NCI-H226 (cell line): ENCODE measurements at regions not wholly inside any gene's neighbourhood (a gene's known extent, or its start where the extent isn't known, plus 50 kb on each side); places are given as distances from the start of the nearest gene placed in this dataset.
"Not testable (repeated sequence)": the region's sequence is repeated elsewhere in the genome, so short reads cannot be mapped to it uniquely, and the experiment has no call there.

Experiments used
- DNase-seq: peaks from one replicate; pipeline ENCODE4 v3.0.0-alpha.2; 2015

DNA sequence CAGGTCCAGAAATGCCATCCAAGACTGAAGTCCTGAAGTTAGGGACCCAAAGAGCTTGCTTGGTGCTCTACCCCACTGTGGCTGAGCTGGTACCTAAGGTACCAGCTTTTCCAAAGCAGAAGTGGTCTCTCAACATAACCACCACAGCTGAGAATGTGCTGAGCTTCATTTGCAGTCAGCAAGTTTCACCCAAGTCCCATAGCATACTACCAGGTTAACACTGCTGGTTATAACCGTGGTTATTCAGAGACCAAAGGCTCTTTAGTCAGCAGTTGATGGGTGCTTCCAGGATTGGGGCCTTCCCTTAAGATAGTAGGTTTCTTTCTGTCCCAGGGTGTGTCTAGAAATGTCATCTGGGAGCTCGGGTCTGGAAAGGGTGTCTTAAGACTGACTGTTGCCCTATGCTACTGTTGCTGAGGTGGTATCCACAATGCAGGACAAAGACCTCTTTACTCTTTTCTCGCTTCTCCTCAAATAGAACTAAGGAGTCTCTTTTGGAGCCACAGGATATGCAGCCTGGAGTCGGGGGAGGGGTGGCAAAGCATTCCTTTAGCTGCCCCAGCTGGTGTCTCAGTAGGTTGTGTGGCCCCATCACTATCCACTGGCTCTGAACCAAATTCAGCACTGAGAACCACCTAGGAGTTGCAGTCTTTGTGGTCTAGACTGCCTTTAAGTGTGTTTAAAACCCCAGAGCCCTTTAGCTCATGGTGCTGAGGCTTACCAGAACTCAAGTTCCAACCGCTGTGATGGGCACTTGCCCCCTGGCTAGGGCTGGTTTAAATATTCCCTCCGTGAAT, 354.9 kb upstream of the SEMA3C start:
- DNase-seq, result no peak

- no peak for DNase-seq
Observed at GRCh38 chr7:81272176-81272575, 353.3 kb upstream of the SEMA3C start.

- no peak for DNase-seq
Observed at GRCh38 chr7:81268551-81268950, 349.7 kb upstream of the SEMA3C start.

- DNase-seq, result peak; percentile 73
Observed at GRCh38 chr7:81267508-81267907, 348.7 kb upstream of the SEMA3C start.

DNA sequence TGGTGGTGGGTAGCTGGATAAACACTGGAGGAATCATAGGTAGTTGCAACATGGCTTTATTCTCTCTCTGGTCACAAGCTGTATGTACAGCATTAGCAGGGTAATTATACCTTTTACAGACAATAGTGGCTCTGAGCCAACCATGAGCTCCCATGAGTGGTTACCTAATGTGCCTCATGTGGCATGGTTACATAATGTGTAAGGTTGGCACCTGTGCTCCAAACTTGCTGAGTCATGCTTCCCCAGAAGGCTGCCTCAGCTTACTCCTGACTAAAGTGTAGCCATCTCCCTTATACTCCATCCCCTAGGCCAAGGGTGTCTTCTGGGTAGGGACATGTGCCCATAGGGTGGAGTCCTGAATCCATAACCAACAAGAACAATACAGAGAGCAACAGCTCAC, 345.3 kb upstream of the SEMA3C start:
- peak; percentile 8 for DNase-seq

- no peak for DNase-seq
Observed at GRCh38 chr7:81260152-81260551, 341.3 kb upstream of the SEMA3C start.

- DNase-seq, result no peak
Observed at GRCh38 chr7:81256991-81257390, 338.1 kb upstream of the SEMA3C start.

DNA sequence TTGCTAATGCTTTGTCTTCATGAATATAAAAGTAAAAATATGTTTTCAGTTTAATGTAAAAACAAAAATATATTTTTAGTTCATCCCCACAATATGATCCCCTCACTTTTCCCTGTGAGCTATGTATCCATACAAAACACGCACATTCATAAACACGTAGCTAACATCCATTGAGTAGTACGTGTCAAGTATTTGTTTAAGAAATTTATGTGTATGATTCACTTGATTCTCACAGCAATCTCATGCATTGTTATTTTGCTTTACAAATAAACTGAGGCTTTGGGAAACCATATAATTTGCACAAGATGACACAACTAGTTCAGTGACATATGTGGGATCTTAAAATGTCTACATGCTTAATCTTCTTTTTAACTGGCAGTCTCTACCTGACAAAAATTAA, 329.6 kb upstream of the SEMA3C start:
- DNase-seq, result no peak

DNA sequence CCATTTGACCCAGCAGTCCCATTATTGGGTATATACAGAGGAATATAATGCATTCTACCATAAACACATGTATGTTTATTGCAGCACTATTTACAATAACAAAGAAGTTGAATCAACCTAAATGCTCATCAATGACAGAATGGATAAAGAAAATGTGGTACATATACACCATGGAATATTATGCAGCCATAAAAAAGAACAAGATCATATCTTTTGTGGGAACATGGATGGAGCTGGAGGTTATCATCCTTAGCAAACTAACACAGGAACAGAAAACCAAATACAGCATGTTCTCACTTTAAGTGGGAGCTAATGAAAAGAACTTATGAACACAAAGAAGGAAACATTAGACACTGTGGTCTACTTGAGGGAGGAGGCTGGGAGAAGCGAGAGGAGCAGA, 328.5 kb upstream of the SEMA3C start:
- DNase-seq, result not testable (repeated sequence)

GRCh38 chr7:81245353-81245752, 326.5 kb upstream of the SEMA3C start:
- no peak for DNase-seq

- peak; percentile 21 for DNase-seq
Observed at GRCh38 chr7:81244224-81244623, 325.4 kb upstream of the SEMA3C start.

DNA sequence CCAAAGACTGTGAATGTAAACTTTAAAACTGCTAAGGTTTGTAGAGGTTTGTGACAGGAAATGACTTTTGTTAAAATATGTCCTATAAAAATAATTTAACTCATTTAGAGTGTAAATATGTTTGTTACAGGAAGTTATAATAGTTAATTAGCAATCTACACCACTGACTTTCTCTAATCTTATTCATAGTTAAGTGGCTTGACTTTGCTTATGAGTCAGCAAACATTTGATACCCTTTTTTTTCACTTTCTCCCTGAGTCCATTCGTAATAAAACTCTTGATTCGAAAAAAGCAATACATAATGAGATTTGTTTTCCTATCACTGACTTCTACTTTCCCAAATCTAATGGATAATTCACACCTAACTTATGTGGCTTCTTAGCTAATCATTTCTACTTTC, 317.7 kb upstream of the SEMA3C start:
- DNase-seq, result no peak

DNA sequence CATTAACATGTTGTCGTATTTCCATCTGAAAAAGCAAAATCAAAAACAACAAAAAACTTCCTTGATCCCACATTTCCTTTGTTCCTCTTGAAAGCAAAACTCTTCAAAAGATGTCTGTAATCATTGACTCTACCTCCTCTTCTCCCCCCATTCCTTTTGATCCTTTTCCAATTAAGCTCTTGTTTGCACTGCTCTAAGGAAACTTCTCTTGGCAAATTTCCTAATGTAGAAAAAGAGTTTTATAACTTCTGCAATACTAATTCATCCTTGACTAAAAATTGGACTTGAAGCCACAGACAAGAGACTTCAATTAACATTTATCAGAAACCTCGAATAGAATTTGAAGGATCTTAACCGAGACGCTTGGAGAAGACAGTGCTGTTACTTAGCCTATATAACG, 317.1 kb upstream of the SEMA3C start:
- no peak for DNase-seq

DNA sequence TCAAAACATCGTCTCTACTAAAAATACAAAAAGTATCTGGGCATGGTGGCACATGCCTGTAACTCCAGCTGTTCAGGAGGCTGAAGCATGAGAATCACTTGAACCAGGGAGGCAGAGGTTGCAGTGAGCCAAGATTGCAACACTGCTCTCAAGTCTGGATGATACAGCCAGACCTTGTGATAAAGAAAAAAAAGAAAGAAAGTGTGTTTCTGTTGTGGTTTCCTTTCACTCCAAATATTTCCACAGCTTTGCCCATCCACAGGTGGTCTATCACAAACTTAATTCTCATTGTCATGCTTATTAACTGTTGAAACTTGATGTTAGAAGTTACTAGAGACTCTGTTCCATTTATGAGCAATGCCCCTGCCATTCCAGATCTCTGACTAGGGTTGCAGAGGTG, 316.0 kb upstream of the SEMA3C start:
- peak; percentile 26 for DNase-seq

DNA sequence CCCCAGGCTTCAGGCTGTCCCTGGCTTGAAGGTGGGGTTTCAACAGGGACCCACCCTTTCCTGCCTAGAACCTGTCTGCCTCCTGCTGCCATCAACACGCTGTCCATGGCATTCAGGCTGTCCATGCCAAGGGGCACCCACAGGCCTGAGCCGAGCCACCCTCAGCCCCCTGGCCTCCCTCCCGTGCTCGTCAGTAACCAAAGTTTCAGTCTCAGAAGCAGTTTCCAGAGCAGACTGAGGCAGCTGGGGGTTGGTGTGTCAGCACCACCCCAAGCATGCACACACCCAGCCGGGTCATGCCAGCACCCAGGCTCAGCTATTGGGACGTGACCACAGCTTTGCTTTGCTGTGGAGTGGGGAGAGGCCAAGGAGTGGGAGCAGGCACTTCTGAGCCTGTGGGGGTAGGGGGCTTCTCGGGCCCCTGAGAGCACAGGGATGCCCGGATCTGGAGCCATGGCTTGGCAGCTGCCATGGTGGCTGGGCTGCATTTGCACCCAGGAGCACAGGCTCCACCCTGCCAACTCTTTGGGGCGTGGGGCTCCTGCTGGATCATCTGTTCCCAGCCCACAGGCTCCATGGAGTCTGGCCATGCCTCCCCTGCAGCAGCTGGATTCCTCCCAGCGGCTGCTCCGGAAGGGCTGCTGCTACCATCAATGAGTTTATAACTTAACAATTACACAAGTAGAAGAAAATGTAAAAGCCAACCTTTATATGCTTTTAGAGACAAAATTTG, 314.5 kb upstream of the SEMA3C start:
- DNase-seq, result no peak

- DNase-seq, result no peak
Observed at GRCh38 chr7:81232084-81232799, 313.4 kb upstream of the SEMA3C start.

DNA sequence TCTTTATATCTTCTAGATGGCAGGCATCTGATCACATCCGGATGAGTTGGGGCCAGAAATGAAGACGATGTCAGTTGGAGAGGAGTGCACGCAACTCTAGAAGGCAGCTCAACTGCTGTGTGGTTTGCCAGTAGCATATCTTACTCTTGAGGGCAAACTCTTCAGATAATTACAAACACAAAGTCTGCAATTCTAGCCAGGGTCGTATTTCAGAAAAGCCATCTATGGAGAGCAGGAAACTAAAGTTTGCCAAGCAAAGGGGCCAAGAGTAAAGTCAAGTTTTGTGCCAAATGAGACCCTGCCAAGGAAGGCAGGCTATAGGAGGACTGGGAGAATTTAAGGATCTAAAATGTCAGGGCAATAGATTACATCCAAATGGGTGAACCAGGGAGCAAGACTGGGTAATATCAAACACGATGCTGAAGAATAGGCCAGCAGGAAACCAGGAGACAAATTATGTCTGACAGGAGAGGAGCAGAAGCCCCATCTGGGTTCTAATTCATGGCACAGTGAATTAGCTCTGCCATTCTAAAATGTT, 312.5 kb upstream of the SEMA3C start:
- DNase-seq, result no peak

DNA sequence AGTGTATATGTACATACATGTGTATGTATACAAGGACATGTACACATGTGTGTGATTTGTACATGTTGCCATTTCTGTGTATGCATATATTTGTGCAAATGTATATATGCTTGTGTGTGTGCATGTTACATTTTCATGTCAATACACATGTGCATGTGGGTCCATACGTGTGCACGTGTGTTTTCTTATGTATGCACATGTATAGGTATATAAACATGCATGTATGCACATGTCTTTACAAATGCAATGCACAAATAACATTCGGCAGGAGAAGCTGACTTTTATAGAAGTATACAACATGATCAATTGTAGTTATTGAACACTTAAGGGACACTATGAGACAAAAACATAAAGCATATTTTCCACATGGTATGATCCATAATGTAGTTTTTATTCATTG, 307.4 kb upstream of the SEMA3C start:
- DNase-seq, result no peak

DNA sequence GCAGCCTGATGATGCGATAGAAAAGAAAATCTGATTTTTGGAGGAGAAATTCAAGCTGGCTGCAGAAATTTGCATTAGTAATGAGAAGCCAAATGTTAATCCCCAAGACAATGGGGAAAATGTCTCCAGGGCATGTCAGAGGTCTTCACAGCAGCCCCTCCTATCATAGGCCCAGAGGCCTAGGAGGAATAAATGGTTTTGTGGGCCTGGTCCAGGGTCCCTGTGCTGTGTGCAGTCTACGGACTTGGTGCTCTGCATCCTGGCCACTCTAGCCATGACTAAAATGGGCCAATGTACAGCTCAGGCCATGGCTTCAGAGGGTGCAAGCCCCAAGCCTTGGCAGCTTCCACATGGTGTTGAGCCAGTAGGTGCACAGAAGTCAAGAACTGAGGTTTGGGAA, 303.8 kb upstream of the SEMA3C start:
- DNase-seq, result not testable (repeated sequence)

DNA sequence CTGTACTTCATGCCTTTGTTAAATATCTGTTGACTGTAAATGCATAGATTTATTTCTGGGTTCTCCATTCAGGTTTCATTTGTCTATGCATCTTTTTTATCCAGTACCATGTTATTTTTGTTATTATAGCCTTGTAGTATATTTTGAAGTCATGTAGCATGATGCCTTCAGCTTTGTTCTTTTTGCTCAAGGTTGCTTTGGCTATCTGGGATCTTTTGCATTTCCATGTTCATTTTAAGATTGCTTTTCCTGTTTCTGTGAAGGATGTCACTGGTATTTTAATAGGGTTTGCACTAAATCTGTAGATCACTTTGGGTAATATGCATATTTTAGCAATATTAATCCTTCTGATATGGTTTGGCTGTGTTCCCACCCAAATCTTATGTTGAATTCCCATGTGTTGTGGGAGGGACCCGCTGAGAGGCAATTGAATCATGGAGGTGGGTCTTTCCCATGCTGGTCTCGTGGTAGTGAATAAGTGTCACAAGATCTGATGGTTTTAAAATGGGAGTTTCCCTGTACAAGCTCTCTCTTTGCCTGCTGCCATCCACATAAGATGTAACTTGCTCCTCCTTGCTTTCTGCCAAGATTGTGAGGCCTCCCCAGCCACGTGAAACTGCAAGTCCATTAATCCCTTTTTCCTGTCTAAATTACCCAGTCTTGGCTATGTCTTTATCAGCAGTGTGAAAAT, 302.8 kb upstream of the SEMA3C start:
- no peak for DNase-seq

DNA sequence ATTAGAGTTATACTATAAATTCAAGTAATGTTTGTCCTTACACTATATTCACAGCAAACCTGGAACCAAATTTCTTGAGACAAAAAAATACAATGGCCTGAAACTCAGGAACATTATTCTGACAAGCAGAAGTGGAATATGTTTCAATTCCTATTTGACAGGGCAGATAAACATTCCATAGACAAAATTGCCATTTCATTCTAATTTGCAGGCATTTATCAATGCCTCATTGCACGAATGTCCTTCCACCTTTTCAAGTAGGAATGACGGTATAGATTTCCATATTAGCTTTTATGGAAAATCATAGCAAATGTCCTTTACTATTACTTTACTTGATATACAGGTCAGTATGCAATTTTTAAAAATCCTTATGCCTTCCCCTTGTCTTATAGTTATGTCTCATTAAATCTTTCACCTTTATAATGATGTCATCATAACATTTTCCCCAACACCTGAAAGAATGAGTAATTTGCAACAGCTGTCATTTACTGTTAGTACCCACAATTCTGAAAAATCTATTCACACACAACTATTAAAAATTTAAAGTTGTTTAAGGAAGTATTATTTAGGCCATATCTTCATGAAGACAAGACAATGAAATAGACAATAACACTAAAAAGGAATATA, 299.7 kb upstream of the SEMA3C start:
- DNase-seq, result no peak

GRCh38 chr7:81213394-81213793, 294.5 kb upstream of the SEMA3C start:
- DNase-seq, result no peak

GRCh38 chr7:81211934-81212320, 293.1 kb upstream of the SEMA3C start:
- no peak for DNase-seq
